SIG-M5 treated with dmso at 0.1 percent for 504 hours (cell line): ENCODE measurements at regions not wholly inside any gene's neighbourhood (a gene's known extent, or its start where the extent isn't known, plus 50 kb on each side); places are given as distances from the start of the nearest gene placed in this dataset.

Experiments used
- DNase-seq: peaks from one replicate; lab custom pipeline; 2025; ENCODE audit not compliant: unreplicated experiment; lab: John Stamatoyannopoulos, UW

DNA sequence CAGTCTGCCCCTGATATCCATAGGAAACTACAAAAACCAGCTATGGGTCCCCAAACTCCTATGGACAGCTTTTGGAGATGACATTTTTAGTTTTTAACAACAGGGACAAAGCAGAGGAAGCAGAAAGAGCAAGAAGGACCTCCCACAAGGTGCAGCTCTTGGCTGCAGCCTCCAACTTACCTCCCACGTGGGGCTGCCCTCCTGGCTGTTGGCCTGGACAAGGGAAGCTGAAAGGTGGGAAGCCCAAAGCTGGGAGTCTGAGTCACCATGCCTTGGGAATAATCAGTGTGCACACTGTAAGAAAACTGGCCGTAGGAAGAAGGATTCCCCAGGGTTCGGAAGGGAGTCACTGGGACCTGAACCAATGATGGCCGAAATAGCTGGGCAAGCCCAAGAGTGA, 51.8 kb upstream of the PAX1 start:
- no peak for DNase-seq

DNA sequence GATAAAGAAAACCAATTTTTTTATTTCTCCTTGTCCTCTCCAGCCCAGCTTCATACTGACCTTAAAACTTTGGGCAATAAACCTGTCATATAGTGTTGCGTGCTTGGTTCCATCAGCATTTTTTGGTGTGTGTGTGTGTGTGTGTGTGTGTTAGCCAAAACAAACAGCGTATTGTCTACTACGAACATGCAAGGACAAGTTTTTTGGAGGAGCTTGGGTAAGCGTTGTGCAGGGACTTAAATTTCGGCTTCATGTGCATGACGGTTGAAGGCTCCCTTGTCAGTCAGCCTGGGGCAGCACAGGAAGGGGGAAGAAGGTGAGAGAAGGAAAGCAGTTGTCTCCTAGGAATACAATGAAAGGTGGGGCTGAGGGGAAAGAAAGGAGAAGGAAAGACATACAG, 62.0 kb upstream of the PAX1 start:
- DNase-seq = no peak

DNA sequence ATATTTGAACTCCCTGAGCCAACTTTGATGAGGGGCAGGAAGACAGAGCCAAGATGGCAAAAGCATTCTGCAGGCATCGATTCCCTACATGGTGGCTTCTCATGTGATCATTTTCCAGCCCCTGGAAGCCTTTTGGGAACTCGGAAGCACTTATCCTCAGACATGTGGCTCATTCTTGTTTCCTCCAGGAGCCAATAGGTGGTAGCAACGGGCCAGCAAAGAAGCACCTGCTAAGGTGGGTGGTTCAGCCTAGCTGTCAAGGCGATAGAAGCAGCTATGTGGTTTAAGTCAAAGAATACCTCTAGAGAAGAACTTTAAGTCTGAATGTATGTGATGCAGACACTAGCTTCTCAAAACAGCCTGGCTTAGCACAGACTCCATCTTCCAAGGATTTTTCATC, 64.9 kb upstream of the PAX1 start:
- DNase-seq = peak; percentile 32

DNA sequence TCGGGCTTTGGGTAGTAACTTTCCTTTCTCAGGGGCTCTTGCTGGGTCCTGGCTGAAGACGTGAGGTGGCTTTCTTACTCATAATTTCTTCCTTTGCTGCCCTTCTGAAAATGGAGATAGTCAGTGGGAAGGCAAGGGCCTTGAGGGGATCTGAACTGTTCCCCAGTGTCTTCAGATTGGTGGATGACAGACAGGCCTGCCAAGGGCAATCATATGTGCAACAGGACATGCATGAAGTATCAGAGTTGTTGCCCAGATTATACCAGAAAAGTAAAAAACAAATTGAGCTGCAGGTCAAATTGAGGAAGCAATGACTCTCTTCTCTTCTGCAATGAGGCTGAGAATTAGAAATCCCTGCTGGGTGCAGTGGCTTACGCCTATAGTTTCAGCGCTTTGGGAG, 71.6 kb upstream of the PAX1 start:
- no peak for DNase-seq

DNA sequence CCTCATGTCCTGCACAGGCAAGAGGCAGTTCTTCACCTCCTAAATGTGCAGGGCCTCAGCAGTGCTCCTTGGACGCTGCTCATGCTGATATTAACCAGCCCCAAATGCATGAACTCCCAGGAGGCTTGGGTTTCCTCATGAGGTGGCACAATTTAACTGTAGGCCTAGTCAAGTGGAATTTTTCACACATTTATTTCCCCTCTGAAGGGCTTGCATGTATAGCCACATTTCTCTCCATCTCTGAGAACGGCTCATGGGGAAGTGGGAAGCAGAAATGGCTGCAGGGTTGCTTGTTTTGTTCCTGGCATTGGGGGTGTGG, 72.8 kb upstream of the PAX1 start:
- DNase-seq = no peak

DNA sequence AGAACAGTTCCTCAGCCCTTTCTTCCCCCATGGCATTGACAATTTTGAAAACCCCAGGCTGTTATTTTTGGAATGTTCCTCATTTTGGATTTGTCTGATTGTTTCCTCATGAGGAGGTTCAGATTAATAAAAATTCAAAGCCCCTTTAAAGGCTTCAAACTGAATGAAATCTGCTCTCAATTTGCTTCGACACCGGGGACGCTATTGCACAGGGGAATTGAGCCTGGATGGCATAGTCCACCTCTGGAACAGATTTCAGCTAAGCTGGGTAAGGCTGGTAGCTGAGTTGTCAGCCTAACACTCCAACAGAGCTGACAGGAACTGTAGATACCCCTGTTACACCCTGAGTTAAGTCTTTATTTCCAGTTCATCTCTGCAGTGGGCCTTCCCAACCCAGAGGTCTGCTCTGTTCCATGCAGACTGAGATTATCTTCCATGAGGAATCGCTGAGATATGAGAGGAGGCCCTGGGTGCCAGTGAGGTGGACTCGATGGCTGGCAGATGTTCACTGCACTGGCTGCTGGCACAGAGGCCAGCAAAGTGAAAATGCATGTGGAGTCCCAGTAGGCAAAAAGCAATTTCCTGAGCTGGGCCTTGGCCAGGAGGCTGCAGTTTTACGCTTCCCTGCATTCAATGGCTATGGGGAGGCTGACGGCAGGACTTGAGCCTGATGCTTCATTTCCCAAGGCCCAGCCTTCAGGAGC, 73.3 kb upstream of the PAX1 start:
- no peak for DNase-seq

DNA sequence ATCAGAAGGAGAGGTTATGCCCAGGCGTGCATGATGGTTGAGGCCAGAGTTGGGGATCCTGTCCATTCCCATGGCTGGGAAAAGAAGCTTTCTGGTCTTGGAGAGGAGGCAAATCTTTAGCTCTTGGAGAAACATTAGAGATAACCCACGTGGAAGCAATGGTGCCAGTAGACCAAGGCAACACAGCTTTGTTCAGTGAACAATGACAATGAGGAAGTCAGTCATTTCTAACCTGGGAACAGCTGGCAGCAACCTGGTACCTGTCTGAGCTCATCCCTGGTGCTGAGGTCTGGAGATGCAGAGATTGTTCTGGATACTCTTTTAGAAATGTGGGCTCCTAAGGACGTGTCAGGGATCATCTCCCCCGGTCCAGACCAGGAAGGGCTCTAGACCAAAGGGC, 76.7 kb upstream of the PAX1 start:
- no peak for DNase-seq

DNA sequence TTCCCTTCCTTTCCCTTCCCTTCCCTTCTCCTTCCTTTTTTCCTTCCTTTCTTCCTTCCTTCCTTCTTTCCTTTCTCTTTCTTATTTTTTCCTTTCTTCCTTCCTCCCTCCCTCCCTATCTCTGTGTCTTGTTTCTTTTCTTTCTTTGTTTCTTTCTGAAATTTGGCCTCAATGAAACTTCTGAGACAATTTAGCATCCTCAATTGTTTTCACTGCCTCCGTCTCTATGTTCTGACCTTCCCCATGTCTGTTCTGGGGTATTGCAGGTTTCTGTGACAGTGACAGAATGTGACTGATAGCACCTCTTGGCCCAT, 81.7 kb upstream of the PAX1 start:
- no peak for DNase-seq

DNA sequence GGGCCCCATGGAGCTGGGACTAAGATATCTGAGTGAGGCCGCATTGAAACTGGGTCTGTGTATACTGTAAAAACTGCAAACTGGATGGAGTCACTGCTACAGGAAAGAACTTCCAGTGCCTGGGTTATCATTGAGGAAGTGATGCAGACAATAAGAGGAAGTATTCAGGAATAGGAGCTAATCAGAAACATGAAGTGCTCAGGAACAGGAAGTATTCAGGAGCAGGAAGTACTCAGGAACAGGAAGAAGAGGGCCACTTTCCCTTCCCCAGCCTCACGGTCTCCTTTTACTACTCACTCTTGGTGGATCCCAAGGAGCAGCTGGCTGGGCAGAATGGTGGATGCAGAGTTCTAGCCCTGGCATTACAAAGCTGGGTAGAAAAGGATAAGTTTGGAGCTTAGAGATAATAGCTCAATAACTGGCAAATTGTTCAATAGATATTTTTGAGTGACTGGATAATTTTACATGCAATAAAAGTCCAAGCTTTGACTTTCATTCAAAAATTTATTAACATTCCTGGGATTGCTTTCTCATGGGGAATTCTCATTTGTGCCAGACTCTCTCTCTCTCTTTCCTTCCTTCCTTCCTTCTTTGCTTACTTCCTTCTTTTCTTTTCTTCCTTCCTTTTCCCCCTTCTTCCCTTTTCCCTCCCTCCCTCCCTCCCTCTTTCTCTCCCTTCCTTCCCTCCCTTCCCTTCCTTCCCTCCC, 82.2 kb upstream of the PAX1 start:
- DNase-seq = peak; percentile 54

DNA sequence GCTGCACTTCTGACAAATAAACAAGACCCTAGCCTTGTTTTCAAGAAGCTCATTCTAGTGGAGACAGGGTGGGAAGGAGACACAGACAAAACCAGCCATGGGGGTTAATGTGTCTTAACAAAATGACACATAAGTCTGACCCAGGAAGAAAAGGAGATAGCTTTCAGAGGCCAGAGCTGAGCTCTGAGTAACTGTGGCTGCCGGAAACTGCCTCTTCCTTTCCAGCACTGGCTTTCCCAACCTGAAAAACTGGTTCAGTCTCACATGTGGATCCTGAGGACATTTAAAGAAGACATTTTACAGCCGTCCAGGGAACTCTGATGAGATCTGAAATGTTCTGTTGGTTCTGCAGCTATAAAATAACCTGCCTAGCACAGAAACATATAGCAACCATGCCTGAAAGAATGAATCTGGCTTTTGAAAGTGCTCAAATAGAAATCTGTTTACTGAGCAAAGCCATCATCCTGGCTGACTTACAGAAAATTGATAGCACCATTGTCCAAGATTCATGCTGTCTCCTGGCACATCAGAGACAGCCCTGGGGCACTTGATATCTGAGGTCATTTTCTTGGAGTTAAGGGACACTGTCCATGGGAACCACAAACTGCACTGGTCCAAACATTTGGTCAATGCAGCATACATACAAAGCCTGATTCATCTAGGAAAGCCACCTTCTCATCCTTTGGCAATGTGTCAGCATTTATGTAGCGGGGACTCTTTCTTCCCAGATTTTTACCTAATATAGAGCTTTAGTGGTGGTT, 83.2 kb upstream of the PAX1 start:
- peak; percentile 41 for DNase-seq

DNA sequence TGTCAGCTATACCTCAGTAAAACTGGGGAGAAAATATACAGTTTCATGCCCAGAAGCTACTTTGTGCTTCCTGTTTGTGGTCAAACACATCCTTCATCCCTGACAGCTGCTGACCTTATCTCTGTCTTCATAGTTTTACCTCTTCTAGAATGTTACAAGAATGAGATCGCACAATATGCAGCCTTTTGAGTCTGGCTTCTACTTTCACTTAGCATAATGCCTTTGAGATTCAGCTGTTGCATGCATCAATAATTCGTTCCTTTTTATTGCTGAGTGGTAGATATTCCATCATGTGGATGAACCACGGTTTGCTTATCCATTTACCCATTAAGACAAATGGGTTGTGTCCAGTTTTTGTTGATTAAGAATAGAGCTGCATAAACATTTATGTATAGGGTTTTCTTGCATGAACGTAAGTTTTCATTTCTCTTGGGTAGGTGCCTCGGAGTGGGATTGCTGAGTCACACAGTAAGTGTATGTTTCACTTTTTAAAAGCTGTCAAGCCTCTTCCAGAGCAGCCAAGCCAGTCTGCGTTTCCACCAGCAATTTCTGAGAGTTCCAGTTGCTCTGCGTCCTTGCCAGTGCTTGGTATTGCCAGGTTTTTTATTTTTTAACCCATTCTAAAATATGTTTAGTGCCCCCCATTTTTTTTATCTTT, 86.6 kb upstream of the PAX1 start:
- DNase-seq = no peak

DNA sequence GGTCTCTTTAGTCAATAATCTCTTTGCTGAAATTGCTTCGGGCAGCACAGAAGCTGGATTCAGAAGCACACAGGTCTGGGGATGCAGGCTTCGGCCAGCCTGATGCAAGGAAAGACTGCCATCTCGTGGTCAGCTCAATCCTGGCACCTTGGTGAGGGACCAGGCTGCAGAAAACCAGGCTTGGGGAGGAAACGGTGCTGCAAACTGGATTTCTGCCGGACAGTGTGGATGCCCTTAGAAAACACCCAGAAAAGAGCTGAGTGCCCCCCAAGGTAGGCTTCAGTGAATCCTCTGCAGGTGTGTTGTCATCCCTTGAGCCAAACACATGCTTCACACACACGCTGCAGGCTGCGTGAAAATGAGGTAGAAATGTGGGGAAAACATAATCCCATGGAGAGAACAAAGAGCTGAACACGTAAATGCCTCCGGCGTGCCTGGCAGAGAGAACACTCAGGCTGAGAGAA, 89.8 kb upstream of the PAX1 start:
- DNase-seq = peak; percentile 32

DNA sequence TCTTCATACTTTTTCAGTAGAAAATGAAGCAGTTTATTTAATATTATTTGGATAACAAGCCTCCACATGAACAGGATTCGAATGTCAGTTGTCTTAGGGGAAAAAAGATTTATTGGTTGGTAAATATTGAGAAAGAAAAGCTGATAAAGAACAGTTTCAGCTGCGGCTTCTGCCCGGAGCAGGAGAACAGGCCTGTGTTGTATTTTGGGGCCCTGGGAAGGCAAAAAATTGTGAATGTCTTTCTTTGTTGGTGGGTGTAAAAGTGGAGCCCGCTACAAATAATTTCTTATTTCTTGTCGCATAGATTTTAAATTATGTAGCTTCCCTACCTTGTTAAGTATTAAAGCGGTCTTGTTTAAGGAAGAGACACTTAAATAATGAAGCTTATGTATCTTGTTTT, 90.5 kb upstream of the PAX1 start:
- no peak for DNase-seq

DNA sequence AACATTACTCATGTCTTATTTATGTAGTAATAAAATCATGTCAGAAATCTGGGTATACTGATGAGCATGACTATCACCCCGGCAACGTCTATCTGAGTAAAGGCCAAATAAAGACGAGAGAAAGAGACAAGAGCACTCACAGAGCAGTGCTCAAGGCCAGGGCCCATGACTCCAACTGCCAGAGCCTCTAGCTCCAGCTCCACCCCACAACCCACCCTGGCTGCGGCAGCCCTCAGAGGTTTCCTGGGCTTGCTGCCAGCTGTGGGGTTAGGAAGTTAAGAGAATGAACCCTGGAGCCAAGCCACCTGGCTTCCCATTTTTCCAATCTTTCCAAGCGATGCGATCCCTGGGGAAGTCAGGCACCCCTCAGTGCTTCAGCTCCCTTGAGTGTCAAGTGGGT, 92.0 kb upstream of the PAX1 start:
- no peak for DNase-seq

DNA sequence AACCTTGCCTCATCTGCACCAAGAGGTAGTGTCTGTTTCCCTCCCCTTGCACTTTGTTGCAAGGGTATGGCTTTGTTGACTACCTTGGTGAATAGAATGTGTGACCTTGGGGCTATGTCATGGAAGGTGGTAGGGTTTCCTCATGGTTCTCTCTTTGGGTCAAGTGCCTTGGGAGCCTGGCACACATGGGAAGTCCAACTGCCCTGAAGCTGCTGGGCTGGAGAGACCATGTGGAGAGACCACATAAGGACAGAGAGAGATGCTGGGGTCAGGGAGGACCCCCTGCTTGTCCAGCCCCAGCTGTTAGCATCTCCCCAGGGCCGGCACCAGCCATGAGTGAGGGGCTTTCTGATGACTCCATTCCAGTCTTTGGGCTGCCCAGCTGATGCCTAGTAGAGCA, 95.5 kb upstream of the PAX1 start:
- no peak for DNase-seq

DNA sequence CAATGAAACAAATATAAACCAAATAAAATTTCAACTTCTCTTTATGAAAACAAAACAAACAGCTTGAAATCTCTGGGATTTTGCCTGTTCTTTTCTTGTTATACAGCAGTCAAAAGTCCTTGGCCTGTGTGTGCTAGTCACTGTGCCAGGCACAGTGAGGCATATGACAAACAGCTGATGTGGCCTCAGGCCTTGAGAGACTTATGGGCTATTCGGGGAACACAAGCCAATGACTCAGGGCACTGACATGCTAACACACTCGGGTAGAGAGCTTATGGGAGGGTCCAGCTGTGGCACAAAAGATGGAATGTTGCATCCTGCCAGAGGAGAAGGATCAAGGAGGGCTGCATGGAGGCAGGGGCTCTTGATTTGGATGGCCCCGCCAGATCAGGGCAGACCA, 95.4 kb upstream of the NKX2-2 start:
- no peak for DNase-seq

DNA sequence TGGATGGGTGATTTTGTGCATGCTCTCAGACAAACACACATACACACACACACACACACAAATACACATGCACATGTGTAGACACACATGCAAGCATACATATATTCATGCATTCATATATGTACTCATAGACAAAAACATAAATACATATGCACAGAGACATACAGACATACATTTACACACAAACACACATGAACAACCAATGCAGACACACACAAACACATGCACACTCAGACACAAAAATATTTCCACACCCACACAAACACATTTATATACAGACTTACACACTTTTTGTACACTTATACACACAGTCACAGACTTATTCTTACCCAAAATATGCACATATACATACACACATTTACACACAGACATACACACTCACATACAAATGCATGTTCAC, 94.9 kb upstream of the NKX2-2 start:
- no peak for DNase-seq

DNA sequence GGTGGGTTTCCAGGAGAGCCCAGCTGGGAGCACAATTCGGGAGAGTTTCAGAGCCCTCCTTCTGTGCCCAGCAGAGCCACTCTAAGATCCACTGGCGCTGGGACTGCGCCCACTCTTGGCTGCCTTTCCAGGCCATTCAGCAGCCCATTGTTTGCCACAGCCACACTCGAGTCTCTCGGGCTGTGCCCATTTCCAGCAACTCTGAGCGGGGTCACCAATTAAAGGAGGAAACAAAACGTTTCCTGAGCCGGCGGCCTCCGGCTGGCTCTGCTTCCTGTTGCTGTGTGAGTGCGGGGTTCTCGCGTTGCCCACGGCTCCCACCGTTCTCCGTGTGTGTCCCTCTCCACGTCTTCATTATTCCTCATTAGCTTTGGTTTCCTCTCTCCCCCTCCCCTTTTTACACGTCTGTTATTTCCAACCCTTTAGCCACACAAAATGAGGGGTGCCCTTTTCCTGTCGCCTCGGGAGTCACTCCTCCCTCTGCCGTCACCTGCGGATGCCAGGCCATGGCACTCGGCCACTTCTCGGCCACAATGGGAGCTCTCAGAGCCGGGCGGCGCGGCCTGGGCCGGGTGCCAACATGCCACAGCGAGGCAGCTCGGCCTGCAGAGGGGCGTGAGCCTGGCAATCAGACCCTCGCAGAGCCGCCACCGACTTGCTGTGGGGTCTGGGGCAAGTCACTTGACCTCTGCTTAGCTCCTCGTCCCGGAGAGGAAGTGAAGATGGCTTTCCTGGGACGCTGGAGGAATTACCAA, 94.3 kb upstream of the NKX2-2 start:
- no peak for DNase-seq

DNA sequence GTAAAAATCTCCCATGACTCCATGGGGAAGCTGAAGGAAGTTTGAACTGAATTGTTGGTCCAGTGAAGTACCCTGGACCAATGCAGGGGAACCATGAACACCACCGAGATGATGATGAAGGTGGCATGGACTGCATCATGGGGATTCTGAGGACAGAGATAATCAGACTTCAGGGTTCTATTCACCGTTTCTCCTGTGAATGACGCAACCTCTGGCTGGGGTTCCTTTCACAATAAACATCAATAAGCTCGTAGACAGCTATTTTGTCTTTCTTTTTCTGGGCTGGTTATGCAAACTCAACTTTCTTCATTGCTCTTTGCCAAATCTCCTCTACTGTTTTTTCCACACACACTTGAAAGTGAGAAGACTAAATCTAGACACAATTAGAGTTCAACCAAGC, 87.9 kb upstream of the NKX2-2 start:
- DNase-seq = no peak

DNA sequence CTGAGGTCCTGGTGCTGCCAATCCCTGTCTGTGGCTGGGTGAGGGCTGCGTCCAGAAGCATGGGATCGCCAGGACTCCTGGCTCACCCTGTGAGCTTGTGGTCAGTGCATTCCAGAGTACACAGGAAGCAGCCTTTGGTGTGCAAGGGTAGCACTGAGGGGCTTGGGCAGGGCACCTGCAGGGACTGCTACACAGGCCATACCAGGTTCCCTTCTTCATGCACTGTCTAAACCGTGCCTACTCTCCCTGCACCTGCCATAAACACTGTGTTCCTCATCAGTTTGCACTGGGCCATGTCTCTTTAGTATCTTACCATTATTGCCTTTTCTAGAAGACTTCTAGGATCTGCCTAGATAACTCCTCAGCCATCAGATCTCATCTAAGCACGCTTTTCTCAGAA, 72.8 kb upstream of the NKX2-2 start:
- DNase-seq = no peak

DNA sequence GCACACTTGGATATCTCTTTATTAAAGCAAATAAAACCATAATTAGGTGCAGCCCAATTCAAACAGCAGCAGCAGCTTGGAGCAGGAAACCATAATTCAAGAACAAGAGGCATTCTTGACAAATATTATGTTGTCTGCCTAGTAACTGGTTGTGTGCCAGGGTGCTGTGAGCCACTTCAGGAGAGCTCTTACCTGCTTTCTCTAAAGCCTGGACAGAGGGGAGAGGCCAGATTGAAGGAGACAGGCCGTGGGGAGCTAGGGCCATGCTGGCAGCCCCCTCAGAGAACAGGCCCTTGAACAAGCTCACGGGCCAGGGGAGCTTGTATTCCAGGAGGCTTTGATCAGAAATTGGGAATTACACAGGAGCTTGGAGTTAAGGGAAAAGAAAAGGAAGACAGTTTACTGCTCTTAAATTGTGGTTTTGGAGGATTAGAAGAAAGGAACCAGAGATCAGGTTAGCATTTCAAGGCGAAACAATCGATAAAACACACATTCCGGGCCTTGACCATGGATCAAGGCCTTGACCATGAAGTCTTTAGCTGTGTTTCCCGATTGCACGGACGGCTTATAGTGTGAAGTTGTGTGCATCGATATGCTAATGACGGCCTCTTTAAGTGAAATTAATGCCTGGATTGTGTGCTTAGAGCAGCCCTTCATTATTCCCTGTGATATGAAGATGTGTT, 69.8 kb upstream of the NKX2-2 start:
- DNase-seq = no peak
